B cell (primary cell): ENCODE measurements at regions not wholly inside any gene's neighbourhood (a gene's known extent, or its start where the extent isn't known, plus 50 kb on each side); places are given as distances from the start of the nearest gene placed in this dataset.

Experiments used
- ATAC-seq: fragments of 200-7000 bp; cut with Tn5 transposase; one replicate; pipeline ENCODE4 v1.10.0; 2021; ENCODE audit warnings: low read depth, mild to moderate bottlenecking, moderate number of reproducible peaks, moderate library complexity
- CTCF ChIA-PET: fragments of 350-600 bp; sonication (Branson Sonifier 250); formaldehyde crosslinking; loops from one replicate; lab custom pipeline; 2021; ENCODE audit warnings: antibody characterized with exemption, inconsistent platforms; lab: Charles Lee
- POLR2A ChIA-PET: fragments of 350-600 bp; sonication (Branson Sonifier 250); formaldehyde crosslinking; loops from one replicate; lab custom pipeline; 2021; ENCODE audit warnings: antibody characterized with exemption; lab: Charles Lee
- DNase-seq: peaks from one replicate; pipeline ENCODE4 v3.0.0; 2013
- H2AFZ ChIP-seq: 2 replicates; pipeline ENCODE4 v1.6.1; 2012; ENCODE audit warnings: mild to moderate bottlenecking, low read depth, low read length; ENCODE audit not compliant: insufficient read depth, poor library complexity, severe bottlenecking
- H3K27ac ChIP-seq, 2 donors: 1 replicate in 1 of 2; 2 replicates in 1 of 2; pipeline ENCODE4 v1.5.1; 2012 to 2013; ENCODE audit warnings: low read length in 2 of 2, mild to moderate bottlenecking in 2 of 2, moderate library complexity in 1 of 2
- H3K27me3 ChIP-seq, 4 experiments: fragments of 200-600 bp in 1 of 4; sonication (generic) in 1 of 4; replicated peaks in 1 of 4; 1 replicate in 2 of 4; 2 replicates in 2 of 4; pipeline versions ENCODE4 v1.6.1 to v1.7.0; 2013 to 2016; ENCODE audit warnings: low read length in 3 of 4, mild to moderate bottlenecking in 2 of 4, mixed read lengths in 1 of 4, moderate library complexity in 1 of 4; ENCODE audit not compliant: insufficient read depth in 4 of 4, control insufficient read depth in 3 of 4; ENCODE audit errors: control extremely low read depth in 1 of 4
- H3K36me3 ChIP-seq, 2 experiments: replicated peaks in 1 of 2; 1 replicate in 1 of 2; 2 replicates in 1 of 2; pipeline versions ENCODE4 v1.6.1 to v1.7.1; 2013; ENCODE audit warnings: low read length in 1 of 2; ENCODE audit not compliant: insufficient read depth in 2 of 2, control insufficient read depth in 1 of 2; ENCODE audit errors: control extremely low read depth in 1 of 2, extremely low read depth in 1 of 2
- H3K4me1 ChIP-seq, 2 donors: fragments of 200-600 bp in 1 of 2; sonication (generic) in 1 of 2; 1 replicate in 1 of 2; 2 replicates in 1 of 2; pipeline versions ENCODE4 v1.5.1 to v1.6.1; 2013 to 2017; ENCODE audit warnings: low read length in 2 of 2; ENCODE audit not compliant: control insufficient read depth in 2 of 2, insufficient read depth in 2 of 2
- H3K4me2 ChIP-seq: replicated peaks from 2 replicates; pipeline ENCODE3; 2012; ENCODE audit warnings: mild to moderate bottlenecking, low read depth, low read length; ENCODE audit not compliant: poor library complexity, severe bottlenecking
- H3K4me3 ChIP-seq, 5 experiments: fragments of 200-600 bp in 1 of 5; sonication (generic) in 1 of 5; 1 replicate in 3 of 5; 2 replicates in 2 of 5; pipeline versions ENCODE4 v1.5.1 to v1.7.0; 2011 to 2016; ENCODE audit warnings: low read length in 4 of 5, mild to moderate bottlenecking in 4 of 5, low read depth in 2 of 5, control low read depth in 1 of 5, moderate library complexity in 1 of 5; ENCODE audit not compliant: insufficient read depth in 1 of 5; ENCODE audit errors: control extremely low read depth in 1 of 5, extremely low read depth in 1 of 5
- H3K79me2 ChIP-seq: fragments of 200-600 bp; sonication (generic); one replicate; pipeline ENCODE4 v1.6.0; 2016; ENCODE audit warnings: low read length; ENCODE audit not compliant: control insufficient read depth, insufficient read depth
- H3K9ac ChIP-seq: fragments of 200-600 bp; sonication (generic); 2 replicates; pipeline ENCODE4 v1.6.1; 2017; ENCODE audit warnings: mild to moderate bottlenecking, low read length, moderate library complexity
- H3K9me3 ChIP-seq, 3 donors: one replicate each; pipeline versions ENCODE4 v1.6.1 to v1.7.1; 2013; ENCODE audit warnings: low read length in 2 of 3; ENCODE audit not compliant: control insufficient read depth in 2 of 3, insufficient read depth in 1 of 3; ENCODE audit errors: control extremely low read depth in 1 of 3
- H4K20me1 ChIP-seq: 2 replicates; pipeline ENCODE4 v1.6.0; 2012; ENCODE audit warnings: mild to moderate bottlenecking, low read length; ENCODE audit not compliant: insufficient read depth, control insufficient read depth, poor library complexity, severe bottlenecking
- H3K27ac Mint-ChIP-seq: one replicate; pipeline ENCODE4 v1.8.0; 2021; ENCODE audit warnings: mixed read lengths
- H3K27me3 Mint-ChIP-seq: one replicate; pipeline ENCODE4 v1.8.0; 2021; ENCODE audit warnings: mixed read lengths
- H3K4me1 Mint-ChIP-seq: one replicate; pipeline ENCODE4 v1.8.0; 2021; ENCODE audit warnings: mixed read lengths
- H3K4me3 Mint-ChIP-seq: one replicate; pipeline ENCODE4 v1.8.0; 2021; ENCODE audit warnings: mixed read lengths
- H3K9me3 Mint-ChIP-seq: one replicate; pipeline ENCODE4 v1.8.0; 2022; ENCODE audit warnings: mixed read lengths; ENCODE audit not compliant: insufficient read depth
- CTCF ChIP-seq: fragments of 200-600 bp; IDR thresholded peaks from one replicate; pipeline ENCODE4 v1.8.0; 2022; ENCODE audit warnings: antibody characterized with exemption, mild to moderate bottlenecking
- EZH2 ChIP-seq: IDR thresholded peaks from 2 replicates; pipeline ENCODE4 v1.6.1; 2012; ENCODE audit warnings: borderline replicate concordance, low read depth, mild to moderate bottlenecking, moderate library complexity, low read length; ENCODE audit not compliant: insufficient read depth, poor library complexity, severe bottlenecking
- WGBS: methylation state at CpG from one replicate; pipeline ENCODE4 v1.1.5; 2013; ENCODE audit warnings: missing lambda C conversion rate; ENCODE audit not compliant: insufficient coverage; 5-methylcytosine and 5-hydroxymethylcytosine counted together
- intact Hi-C: fragments of 100-400 bp; cut with micrococcal nuclease; formaldehyde crosslinking; loops from one replicate; pipeline ENCODE4 v1.10.0; 2022

- WGBS = 64% methylated on average over 5 of the region's 9 CpGs
Observed at GRCh38 chr16:5932906-5933305, 835.3 kb upstream of the EEF2KMT start.

GRCh38 chr16:5928476-5929065 is 831.0 kb upstream of the EEF2KMT start:
- Mint-ChIP-seq H3K4me1 (no peaks in the 10 kb centered on the region), H3K9me3 (peaks cover 7% of the 10 kb centered on the region), H3K27ac (no peak overlapping the region), H3K27me3 (no peaks in the 10 kb centered on the region), H3K4me3 (no peak overlapping the region)
- no peak overlapping the region for H3K27ac ChIP-seq
- peaks cover 0 to 10% (median 0%) of the 10 kb centered on the region in 3 donors for H3K9me3 ChIP-seq
- H3K36me3 ChIP-seq = no peaks in the 10 kb centered on the region
- DNase-seq (no peak), ATAC-seq (no peak)
- H3K4me2 ChIP-seq = no peak overlapping the region
- POLR2A ChIA-PET = no interaction called here
- no peaks in the 10 kb centered on the region for H3K27me3 ChIP-seq
- no peak overlapping the region for H3K9ac ChIP-seq
- TF ChIP-seq CTCF (no peak), EZH2 (no peak)
- H3K4me3 ChIP-seq = no peak overlapping the region
- intact Hi-C loops = no loop called here
- no peak overlapping the region for H2AFZ ChIP-seq
- no peaks in the 10 kb centered on the region for H3K79me2 ChIP-seq
- CTCF ChIA-PET = no interaction called here
- H4K20me1 ChIP-seq = no peaks in the 10 kb centered on the region
- H3K4me1 ChIP-seq = no peaks in the 10 kb centered on the region
- 35% methylated on average over 2 of the region's 4 CpGs for WGBS

More at GRCh38 chr16:5932906-5933305, 835.3 kb upstream of the EEF2KMT start:
- H3K4me3 Mint-ChIP-seq = no peak overlapping the region
- no peak overlapping the region for H2AFZ ChIP-seq
- no peaks in the 10 kb centered on the region for H3K4me1 Mint-ChIP-seq
- peaks cover 15% of the 10 kb centered on the region for H3K9me3 Mint-ChIP-seq
- ChIA-PET POLR2A (no interaction called here), CTCF (no interaction called here)
- intact Hi-C loops = no loop called here
- no peak overlapping the region for H3K27ac ChIP-seq
- DNase-seq = no peak
- H3K4me2 ChIP-seq = no peak overlapping the region
- H3K9ac ChIP-seq = no peak overlapping the region
- H3K79me2 ChIP-seq = no peaks in the 10 kb centered on the region
- H3K27ac Mint-ChIP-seq = no peak overlapping the region
- no peaks in the 10 kb centered on the region for H3K36me3 ChIP-seq
- H3K27me3 Mint-ChIP-seq = no peaks in the 10 kb centered on the region
- no peak overlapping the region for H3K4me3 ChIP-seq
- H3K4me1 ChIP-seq = no peaks in the 10 kb centered on the region
- H3K27me3 ChIP-seq = no peaks in the 10 kb centered on the region
- H4K20me1 ChIP-seq = no peaks in the 10 kb centered on the region
- TF ChIP-seq CTCF = no peak
- no peak for TF ChIP-seq EZH2
- no peak for ATAC-seq
- H3K9me3 ChIP-seq = peaks cover 0 to 27% (median 5%) of the 10 kb centered on the region in 3 donors
